C4-2B (cell line): ENCODE measurements at regions not wholly inside any gene's neighbourhood (a gene's known extent, or its start where the extent isn't known, plus 50 kb on each side); places are given as distances from the start of the nearest gene placed in this dataset.

Experiments used
- CTCF ChIP-seq: fragments of 450-650 bp; conservative IDR thresholded peaks from 2 replicates; pipeline ENCODE4 v1.5.1; 2017; ENCODE audit warnings: mild to moderate bottlenecking
- ZFX ChIP-seq: fragments of 450-650 bp; IDR thresholded peaks from 2 replicates; pipeline ENCODE4 v1.6.1; 2017

- TF ChIP-seq ZFX (no peak), CTCF (peak; percentile 40)
These were observed 101.9 kb upstream of the KCNH8 start for GRCh38 chr3:19046440-19046839.
